ENCODE measurements at regions not wholly inside any gene's neighbourhood (a gene's known extent, or its start where the extent isn't known, plus 50 kb on each side); places are given as distances from the start of the nearest gene placed in this dataset.
"Not testable (repeated sequence)": the region's sequence is repeated elsewhere in the genome, so short reads cannot be mapped to it uniquely, and the experiment has no call there.

DNA sequence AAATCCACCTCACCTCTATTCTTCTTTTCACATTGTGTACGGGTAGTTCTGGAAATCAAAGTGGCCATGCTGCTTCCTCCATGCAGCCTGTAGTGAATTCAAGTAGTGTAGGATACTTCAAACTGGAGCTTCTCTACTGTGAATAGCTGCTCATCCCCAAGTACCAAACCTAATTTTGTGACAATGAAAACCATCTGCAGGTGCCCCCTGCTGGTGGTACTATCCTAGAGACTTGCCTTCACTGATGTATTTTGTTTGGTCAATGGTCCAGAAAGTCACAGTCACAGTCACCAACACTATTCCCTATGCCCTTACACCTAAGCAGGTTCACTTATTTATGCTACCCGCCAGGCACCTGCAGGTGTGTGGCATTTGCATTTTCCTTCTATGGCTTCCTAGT lies 170.0 kb upstream of the NBPF19 start:
- H3K4me1 ChIP-seq, DNase-seq, H3K9me3 ChIP-seq, H3K27me3 ChIP-seq, H3K27ac ChIP-seq, H3K36me3 ChIP-seq, H3K4me3 ChIP-seq: not testable (repeated sequence)
- ATAC-seq (ENCODE audit: low FRiP score in 2 of 2) = peak; percentile 66 to 76
- no CpG with 5 or more reads among the region's 2 CpGs for WGBS, 2 donors

DNA sequence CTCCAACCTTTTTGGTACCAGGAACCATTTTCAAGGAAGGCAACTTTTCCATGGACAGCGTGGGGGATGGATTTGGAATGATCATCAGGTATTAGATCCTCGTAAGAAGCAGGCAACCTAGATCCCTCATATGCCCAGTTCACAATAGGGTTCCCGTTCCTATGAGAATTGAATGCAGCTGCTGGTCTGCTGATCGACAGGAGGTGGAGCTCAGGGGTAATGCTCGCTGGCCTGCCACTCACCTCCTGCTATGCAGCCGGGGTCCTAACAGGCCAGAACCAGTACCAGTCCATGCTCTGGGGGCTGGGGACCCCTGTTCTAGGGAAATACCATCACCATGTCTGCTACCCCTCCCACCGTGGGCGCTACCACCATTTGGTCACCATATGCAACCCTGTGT lies 167.2 kb upstream of the NBPF19 start:
- 93 to 100% methylated on average over 2 to 3 of the region's 8 CpGs for WGBS, 2 donors
- H3K27me3 ChIP-seq; ATAC-seq (ENCODE audit: low FRiP score in 2 of 2): not testable (repeated sequence)

DNA sequence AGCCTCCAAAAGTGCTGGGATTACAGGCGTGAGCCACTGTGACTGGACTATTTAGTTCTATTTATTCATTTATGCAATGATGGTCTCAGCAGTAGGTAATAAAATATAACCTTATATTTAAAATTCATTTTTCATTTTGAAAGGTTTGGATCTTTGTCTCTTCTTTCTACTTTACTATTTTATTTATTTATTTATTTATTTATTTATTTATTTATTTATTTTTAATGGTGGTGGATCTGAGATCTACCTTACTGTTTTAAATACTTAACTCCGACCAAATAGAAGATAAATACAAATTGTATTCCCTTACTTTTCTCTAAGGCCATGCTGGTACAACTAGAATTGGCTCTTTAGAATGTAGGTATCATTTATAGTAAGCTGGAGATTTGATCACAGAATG lies 159.9 kb upstream of the NBPF19 start:
- not testable (repeated sequence) for H3K27ac ChIP-seq; ATAC-seq (ENCODE audit: low FRiP score in 2 of 2); DNase-seq; H3K4me1 ChIP-seq; H3K4me3 ChIP-seq; H3K27me3 ChIP-seq; H3K36me3 ChIP-seq; H3K9me3 ChIP-seq
- WGBS, 2 donors = 100% methylated on average over 1 of the region's 2 CpGs

More for the DNA sequence above, 167.2 kb upstream of the NBPF19 start:
- not testable (repeated sequence) for H3K9me3 ChIP-seq, DNase-seq, H3K4me1 ChIP-seq, H3K4me3 ChIP-seq, H3K27ac ChIP-seq, H3K36me3 ChIP-seq

DNA sequence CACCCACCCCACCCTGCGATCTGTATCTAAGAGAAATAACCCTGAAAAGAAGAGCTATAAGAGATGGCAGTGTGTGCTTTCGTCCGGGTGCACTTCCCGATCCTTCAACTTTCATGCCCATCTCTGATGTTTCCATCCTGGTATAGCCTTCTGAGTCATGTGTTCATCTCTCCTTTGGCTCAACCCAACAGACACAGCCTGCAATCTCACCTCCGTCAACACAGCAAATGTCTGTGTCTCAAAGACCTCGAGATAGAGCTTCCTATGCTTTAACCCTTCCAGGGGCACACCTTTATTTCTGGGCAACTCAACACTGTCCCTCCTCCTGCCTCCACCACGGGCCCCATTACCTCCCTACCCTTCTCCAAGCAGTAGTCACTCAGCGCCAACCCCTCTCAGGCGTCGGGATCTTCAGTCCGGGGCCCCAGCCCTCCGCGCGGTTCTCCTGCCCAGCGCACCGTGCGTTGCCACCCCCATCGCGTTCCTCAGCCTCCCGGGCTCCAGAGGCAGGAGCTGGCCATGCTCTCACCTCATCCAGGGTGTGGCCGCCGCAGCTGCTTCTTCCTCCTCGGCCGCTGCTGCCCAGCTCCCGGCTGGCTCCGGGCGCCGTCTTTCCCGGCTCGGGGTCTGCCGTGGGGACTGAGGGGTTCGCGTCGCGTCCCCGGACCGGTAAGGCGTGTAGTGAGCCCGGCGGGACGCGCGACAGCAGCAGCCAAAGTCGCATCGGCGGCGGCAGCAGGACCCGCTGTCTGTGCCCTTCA lies 153.7 kb upstream of the NBPF19 start:
- not testable (repeated sequence) for H3K9me3 ChIP-seq, H3K27me3 ChIP-seq, H3K4me3 ChIP-seq, H3K36me3 ChIP-seq, DNase-seq, H3K4me1 ChIP-seq, H3K27ac ChIP-seq
- no CpG with 5 or more reads among the region's 48 CpGs for WGBS, 2 donors
- peak in 1 of 2 donors; percentile 85 for ATAC-seq (ENCODE audit: low FRiP score in 2 of 2)

DNA sequence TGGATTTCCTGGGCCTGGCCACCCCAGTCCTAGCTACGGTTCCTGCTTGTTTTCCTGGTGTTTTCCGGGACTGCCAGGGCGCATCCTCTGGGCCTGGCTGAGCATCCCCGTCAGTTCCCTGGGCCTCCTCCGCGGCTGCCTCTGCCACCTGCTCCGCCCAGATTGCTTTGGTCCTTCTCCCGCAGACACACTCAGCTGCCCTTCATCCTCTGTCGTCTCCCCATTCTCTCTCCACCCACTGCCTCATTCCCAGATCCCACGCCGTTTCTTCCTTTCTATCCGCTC lies 153.2 kb upstream of the NBPF19 start:
- H3K27ac ChIP-seq, H3K4me1 ChIP-seq, H3K9me3 ChIP-seq, H3K36me3 ChIP-seq, H3K4me3 ChIP-seq, H3K27me3 ChIP-seq, DNase-seq: not testable (repeated sequence)
- ATAC-seq (ENCODE audit: low FRiP score in 2 of 2) = peak in 1 of 2 donors; percentile 81
- WGBS, 2 donors = no CpG with 5 or more reads among the region's 12 CpGs

DNA sequence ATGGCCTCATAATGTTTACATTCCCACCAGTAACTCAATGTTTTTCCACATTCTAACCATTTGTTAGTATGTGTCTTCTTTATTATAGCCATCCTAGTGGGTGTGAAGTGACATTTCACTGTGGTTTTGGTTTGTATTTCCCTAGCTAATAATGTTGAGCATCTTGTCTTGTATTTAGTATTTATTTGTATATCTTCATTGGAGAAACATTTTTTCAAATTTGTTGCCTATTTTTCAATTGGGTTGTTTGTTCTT lies 144.8 kb upstream of the NBPF19 start:
- H3K4me3 ChIP-seq; DNase-seq; H3K4me1 ChIP-seq; H3K9me3 ChIP-seq; H3K27ac ChIP-seq; H3K27me3 ChIP-seq; H3K36me3 ChIP-seq; ATAC-seq (ENCODE audit: low FRiP score in 2 of 2): not testable (repeated sequence)

DNA sequence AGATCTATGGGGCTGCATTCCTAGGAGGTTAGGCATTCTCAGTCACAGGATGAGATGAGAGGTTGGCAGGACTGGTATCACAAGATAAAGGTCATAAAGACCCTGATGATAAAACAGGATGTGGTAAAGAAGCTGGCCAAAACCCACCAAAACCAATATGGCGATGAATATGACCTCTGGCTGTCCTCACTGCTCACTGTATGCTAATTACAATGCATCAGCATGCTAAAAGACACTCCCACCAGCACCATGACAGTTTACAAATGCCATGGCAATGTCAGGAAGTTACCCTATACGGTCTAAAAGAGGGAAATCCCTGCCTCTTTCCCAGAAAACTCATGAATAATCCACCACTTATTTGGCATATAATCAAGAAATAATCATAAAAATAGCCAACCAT lies 138.8 kb upstream of the NBPF19 start:
- H3K9me3 ChIP-seq; H3K36me3 ChIP-seq; H3K27me3 ChIP-seq; H3K4me1 ChIP-seq; H3K27ac ChIP-seq; H3K4me3 ChIP-seq; DNase-seq; ATAC-seq (ENCODE audit: low FRiP score in 2 of 2): not testable (repeated sequence)
- WGBS, 2 donors = no CpG with 5 or more reads among the region's 2 CpGs

DNA sequence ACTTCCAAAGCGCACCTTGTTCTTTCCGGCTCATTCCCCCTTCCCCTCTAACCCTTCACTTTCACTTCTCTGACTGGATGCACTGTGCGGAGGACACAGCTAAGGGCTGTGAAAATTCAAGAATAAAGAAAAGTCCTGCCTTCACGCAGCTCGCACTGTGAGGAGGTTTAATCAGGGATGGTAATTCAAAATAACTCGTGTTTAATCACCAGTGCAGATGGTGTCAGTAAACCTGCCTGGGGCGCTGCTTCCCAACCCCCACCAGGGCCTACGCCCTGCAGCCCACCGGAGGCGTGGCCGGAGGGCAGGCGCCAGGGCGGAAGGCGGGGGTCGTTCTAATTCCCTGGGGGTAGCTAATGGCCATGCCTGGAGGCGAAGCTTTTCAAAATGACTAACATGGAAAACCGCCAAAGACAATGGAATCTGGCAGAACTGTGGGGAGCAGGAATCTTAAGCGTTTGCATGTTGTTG lies 136.6 kb upstream of the NBPF19 start:
- not testable (repeated sequence) for H3K4me3 ChIP-seq, H3K27ac ChIP-seq, H3K9me3 ChIP-seq, H3K27me3 ChIP-seq, H3K4me1 ChIP-seq, H3K36me3 ChIP-seq, DNase-seq
- no CpG with 5 or more reads among the region's 18 CpGs for WGBS, 2 donors
- peak; percentile 30 to 84 for ATAC-seq (ENCODE audit: low FRiP score in 2 of 2)

DNA sequence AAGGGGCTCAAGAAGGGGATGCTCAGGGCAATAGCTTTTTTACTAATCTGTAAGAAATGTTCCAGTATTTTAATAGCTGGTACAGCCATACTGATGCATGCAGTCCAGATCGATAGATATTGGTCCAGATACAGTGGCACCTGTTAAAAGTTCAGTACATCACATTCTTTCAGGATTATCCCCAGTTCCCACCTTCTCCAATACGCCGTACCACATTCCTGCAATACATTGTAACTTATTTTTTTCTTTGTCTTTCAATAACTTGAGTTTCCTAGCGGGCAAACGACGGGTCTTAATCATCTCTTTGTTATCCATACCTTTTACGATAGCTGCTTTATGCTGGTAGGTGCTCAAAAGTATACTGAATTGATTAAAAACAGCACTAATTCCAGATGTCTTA lies 136.1 kb upstream of the NBPF19 start:
- H3K9me3 ChIP-seq, H3K27me3 ChIP-seq, H3K27ac ChIP-seq, DNase-seq, H3K4me1 ChIP-seq, H3K4me3 ChIP-seq, H3K36me3 ChIP-seq: not testable (repeated sequence)
- peak in 1 of 2 donors; percentile 25 for ATAC-seq (ENCODE audit: low FRiP score in 2 of 2)
- WGBS, 2 donors = no CpG with 5 or more reads among the region's 7 CpGs

DNA sequence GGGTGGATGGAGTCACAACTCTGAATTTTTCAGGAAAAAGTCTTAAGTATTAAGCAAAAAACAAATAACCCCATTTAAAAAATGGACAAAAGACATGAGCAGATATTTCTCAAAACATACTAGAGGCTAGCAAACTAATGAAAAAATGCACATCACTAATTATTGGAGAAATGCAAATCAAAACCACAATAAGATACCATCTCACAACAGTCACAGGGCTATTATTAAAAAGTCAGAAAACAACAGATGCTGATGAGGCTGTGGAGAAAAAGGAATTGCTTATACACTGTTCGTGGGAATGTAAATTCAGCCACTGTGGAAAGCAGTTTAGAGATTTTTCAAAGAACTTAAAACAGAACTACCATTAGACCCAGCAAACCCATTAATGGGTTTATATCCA lies 125.4 kb upstream of the NBPF19 start:
- not testable (repeated sequence) for H3K4me1 ChIP-seq; DNase-seq; H3K4me3 ChIP-seq; H3K27ac ChIP-seq; ATAC-seq (ENCODE audit: low FRiP score in 2 of 2); H3K27me3 ChIP-seq; H3K9me3 ChIP-seq; H3K36me3 ChIP-seq
- WGBS, 2 donors = no CpG with 5 or more reads among the region's 1 CpG

DNA sequence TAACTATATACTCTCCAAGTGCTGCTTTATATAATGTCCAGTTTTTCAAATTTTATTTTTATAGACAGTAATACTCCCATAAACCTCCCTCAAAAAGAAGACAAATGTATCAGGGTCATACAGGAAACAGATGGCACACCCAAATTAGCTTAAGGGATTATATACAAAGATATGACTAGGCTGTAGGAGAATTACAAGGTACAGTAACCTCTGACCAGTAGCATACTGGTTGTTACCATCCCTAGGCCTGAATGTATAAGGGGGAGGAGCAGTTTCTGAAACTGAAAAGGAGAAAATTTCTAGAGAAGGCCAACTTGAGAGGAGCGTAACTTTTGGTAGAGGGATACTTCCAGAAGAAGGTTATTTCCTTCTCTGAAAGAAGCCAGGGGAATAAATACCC lies 122.6 kb upstream of the NBPF19 start:
- H3K9me3 ChIP-seq; H3K4me3 ChIP-seq; H3K27me3 ChIP-seq; H3K4me1 ChIP-seq; H3K27ac ChIP-seq; ATAC-seq (ENCODE audit: low FRiP score in 2 of 2); DNase-seq; H3K36me3 ChIP-seq: not testable (repeated sequence)
- no CpG with 5 or more reads among the region's 1 CpG for WGBS, 2 donors

DNA sequence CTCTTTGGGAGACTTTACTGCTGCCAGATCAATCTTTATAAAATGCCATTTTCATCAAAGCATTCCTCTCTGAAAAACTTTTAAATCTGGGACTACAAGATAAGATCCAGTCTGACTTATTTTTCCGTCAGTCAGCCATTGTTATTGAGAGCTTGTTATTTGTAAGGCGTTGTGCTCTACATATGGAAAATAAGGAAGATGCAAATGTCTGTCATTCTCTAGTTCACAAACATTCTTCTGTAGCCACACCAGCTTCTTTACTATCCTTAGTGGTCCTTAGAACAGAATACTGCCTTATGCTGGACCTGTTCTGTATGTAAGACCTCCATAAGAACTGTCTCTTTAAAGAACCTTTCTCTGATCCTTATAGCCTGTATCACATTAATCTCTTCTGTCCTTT lies 120.3 kb upstream of the NBPF19 start:
- not testable (repeated sequence) for H3K4me1 ChIP-seq; H3K27me3 ChIP-seq; H3K36me3 ChIP-seq; ATAC-seq (ENCODE audit: low FRiP score in 2 of 2); DNase-seq; H3K9me3 ChIP-seq; H3K27ac ChIP-seq; H3K4me3 ChIP-seq
- WGBS, 2 donors = no CpG with 5 or more reads among the region's 2 CpGs

DNA sequence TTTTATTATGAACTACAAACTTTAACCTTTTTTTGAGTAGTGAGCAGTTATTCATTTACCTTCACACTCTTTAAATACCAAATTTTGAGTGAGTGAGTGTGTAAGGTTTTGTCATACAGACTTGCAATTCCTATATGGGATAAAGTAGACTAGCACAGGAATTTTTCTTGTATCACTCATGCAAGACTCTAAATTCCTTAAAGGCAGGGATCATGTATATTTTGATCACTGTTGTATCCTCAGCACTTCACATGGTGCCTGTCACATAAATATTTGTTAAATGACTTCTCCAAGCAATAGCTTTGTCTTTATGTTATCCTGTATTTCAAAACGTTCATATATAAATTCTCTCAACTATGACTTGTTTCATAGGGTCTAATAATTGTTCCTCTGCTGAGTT lies 119.1 kb upstream of the NBPF19 start:
- H3K27ac ChIP-seq, H3K4me1 ChIP-seq: not testable (repeated sequence)
- WGBS, 2 donors = no CpG with 5 or more reads among the region's 1 CpG

DNA sequence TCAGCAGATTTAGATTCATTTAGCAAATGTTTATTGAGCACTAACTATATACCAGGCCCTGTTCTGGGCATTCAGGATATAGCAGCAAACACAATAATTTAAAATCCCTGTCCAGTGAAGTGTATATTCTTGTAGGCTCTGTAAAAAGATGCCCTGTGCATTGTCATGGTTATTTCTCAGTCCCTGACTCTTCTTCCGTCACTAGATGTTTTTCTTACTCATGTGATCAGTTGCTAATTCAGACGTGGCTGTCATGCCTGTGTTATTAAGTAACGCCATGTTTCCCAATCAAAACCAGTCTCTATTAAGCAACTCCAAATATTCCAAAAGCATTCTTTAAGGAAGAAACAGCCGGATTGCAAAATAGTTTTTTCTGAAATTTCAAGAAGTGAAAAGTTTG lies 118.7 kb upstream of the NBPF19 start:
- not testable (repeated sequence) for H3K27me3 ChIP-seq, H3K4me1 ChIP-seq, H3K4me3 ChIP-seq, DNase-seq, H3K9me3 ChIP-seq, H3K36me3 ChIP-seq, H3K27ac ChIP-seq
- peak; percentile 49 to 89 for ATAC-seq (ENCODE audit: low FRiP score in 2 of 2)
- no CpG with 5 or more reads among the region's 4 CpGs for WGBS, 2 donors

More for the DNA sequence above, 119.1 kb upstream of the NBPF19 start:
- not testable (repeated sequence) for H3K9me3 ChIP-seq; H3K36me3 ChIP-seq; ATAC-seq (ENCODE audit: low FRiP score in 2 of 2); DNase-seq; H3K4me3 ChIP-seq; H3K27me3 ChIP-seq
